ENCODE measurements at regions not wholly inside any gene's neighbourhood (a gene's known extent, or its start where the extent isn't known, plus 50 kb on each side); places are given as distances from the start of the nearest gene placed in this dataset.

DNA sequence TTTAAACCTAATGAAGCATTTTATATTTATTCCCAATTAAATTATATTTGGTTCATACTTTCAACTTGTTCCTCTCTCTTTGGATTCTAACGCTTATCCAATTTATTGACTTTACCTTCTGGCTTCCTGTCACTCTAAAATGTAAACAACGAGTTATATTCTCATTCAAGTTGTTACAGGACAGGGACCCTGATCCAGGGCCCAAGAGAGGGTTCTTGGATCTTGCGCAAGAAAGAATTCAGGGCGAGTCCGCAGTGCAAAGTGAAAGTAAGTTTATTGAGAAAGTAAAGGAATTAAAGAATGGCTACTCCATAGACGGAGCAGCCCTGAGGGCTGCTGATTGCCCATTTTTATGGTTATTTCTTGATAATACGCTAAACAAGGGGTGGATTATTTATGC is 405.6 kb upstream of the API5 start:
- no peak for TF ChIP-seq RAD21 (IDR thresholded peaks at IDR 0.05; ENCODE audit: low read depth)
- no peak for TF ChIP-seq YY1 (IDR thresholded peaks at IDR 0.05; ENCODE audit: low read depth)
- no peak for TF ChIP-seq TAF1 (IDR thresholded peaks at IDR 0.05; ENCODE audit: low read depth)
